SK-N-SH (cell line): ENCODE measurements at regions not wholly inside any gene's neighbourhood (a gene's known extent, or its start where the extent isn't known, plus 50 kb on each side); places are given as distances from the start of the nearest gene placed in this dataset.

Experiments used
- CTCF ChIA-PET: fragments of 300-600, 350-600 bp; formaldehyde crosslinking; extraction: SDS; loops from one replicate; lab custom pipeline; 2021; lab: Yijun Ruan, JAX
- POLR2A ChIA-PET: fragments of 350-600 bp; sonication (Branson Sonifier 250); formaldehyde crosslinking; extraction: SDS; loops from one replicate; lab custom pipeline; 2020; ENCODE audit warnings: antibody characterized with exemption, inconsistent platforms; lab: Yijun Ruan, JAX
- DNase-seq: peaks from one replicate; pipeline ENCODE4 v3.0.0; 2012
- H2AFZ ChIP-seq: fragments of 200-600 bp; sonication (generic); 2 replicates; pipeline ENCODE4 v1.8.1; 2016; ENCODE audit warnings: antibody characterized with exemption, mild to moderate bottlenecking, low read depth
- H3F3A ChIP-seq: fragments of 200-600 bp; sonication (generic); replicated peaks from 2 replicates; pipeline ENCODE3; 2016; ENCODE audit warnings: antibody characterized with exemption, mild to moderate bottlenecking; ENCODE audit not compliant: insufficient read depth
- H3K27ac ChIP-seq, 2 experiments: fragments of 200-500 bp in 1 of 2; fragments of 200-600 bp in 1 of 2; sonication (Bioruptor generic) in 1 of 2; sonication (generic), shearing (Covaris generic) in 1 of 2; 2 replicates each; pipeline versions ENCODE4 v1.5.1 to v1.6.1; 2014 to 2016; ENCODE audit warnings: low read depth in 2 of 2, inconsistent platforms in 1 of 2, low read length in 1 of 2, mild to moderate bottlenecking in 1 of 2, mixed read lengths in 1 of 2
- H3K27me3 ChIP-seq: fragments of 200-600 bp; sonication (generic), shearing (Covaris generic); 2 replicates; pipeline ENCODE4 v1.6.1; 2016; ENCODE audit warnings: mixed run types; ENCODE audit not compliant: insufficient read depth
- H3K36me3 ChIP-seq, 2 experiments: fragments of 200-500 bp in 1 of 2; fragments of 200-600 bp in 1 of 2; sonication (Bioruptor generic) in 1 of 2; sonication (generic) in 1 of 2; replicated peaks in 1 of 2; 2 replicates each; pipeline versions ENCODE3 to v1.5.1; 2014 to 2016; ENCODE audit warnings: low read length in 1 of 2, mild to moderate bottlenecking in 1 of 2; ENCODE audit not compliant: insufficient read depth in 2 of 2, control insufficient read depth in 1 of 2
- H3K4me1 ChIP-seq, 2 experiments: fragments of 200-500 bp in 1 of 2; fragments of 200-600 bp in 1 of 2; sonication (Bioruptor generic) in 1 of 2; sonication (generic), shearing (Covaris generic) in 1 of 2; 2 replicates each; pipeline versions ENCODE4 v1.5.1 to v1.6.1; 2014 to 2016; ENCODE audit warnings: low read depth in 1 of 2, low read length in 1 of 2, mixed run types in 1 of 2; ENCODE audit not compliant: insufficient read depth in 2 of 2, control insufficient read depth in 1 of 2
- H3K4me2 ChIP-seq: fragments of 200-600 bp; sonication (generic), shearing (Covaris generic); 2 replicates; pipeline ENCODE4 v1.6.1; 2017; ENCODE audit warnings: mixed run types
- H3K4me3 ChIP-seq, 2 experiments: fragments of 200-500 bp in 1 of 2; fragments of 200-600 bp in 1 of 2; sonication (Bioruptor generic) in 1 of 2; sonication (generic), shearing (Covaris generic) in 1 of 2; 2 replicates each; pipeline versions ENCODE4 v1.5.1 to v1.8.1; 2014 to 2016; ENCODE audit warnings: low read depth in 2 of 2, inconsistent platforms in 1 of 2, low read length in 1 of 2, mild to moderate bottlenecking in 1 of 2, mixed read lengths in 1 of 2, moderate library complexity in 1 of 2
- H3K79me2 ChIP-seq: fragments of 200-600 bp; sonication (generic); 2 replicates; pipeline ENCODE4 v1.8.1; 2017; ENCODE audit warnings: mild to moderate bottlenecking; ENCODE audit not compliant: insufficient read depth
- H3K9ac ChIP-seq: fragments of 200-600 bp; sonication (generic); 2 replicates; pipeline ENCODE4 v1.6.1; 2017; ENCODE audit warnings: mixed run types
- H3K9me2 ChIP-seq: fragments of 200-600 bp; sonication (generic); 2 replicates; pipeline ENCODE4 v1.6.1; 2017; ENCODE audit warnings: mixed run types
- H3K9me3 ChIP-seq: fragments of 200-600 bp; sonication (generic); 2 replicates; pipeline ENCODE4 v1.6.1; 2017; ENCODE audit warnings: mixed run types, mild to moderate bottlenecking, moderate library complexity
- H4K20me1 ChIP-seq: fragments of 200-600 bp; sonication (generic); 2 replicates; pipeline ENCODE4 v1.6.1; 2017; ENCODE audit warnings: mild to moderate bottlenecking, mixed run types; ENCODE audit not compliant: insufficient read depth
- CHD2 ChIP-seq: fragments of 150-350 bp; IDR thresholded peaks from 2 replicates; pipeline ENCODE4 v1.6.1; 2018; ENCODE audit warnings: low read length; ENCODE audit not compliant: partially characterized antibody
- ELF1 ChIP-seq: IDR thresholded peaks from 2 replicates; pipeline ENCODE4 v1.4.0; 2012
- EZH2phosphoT487 ChIP-seq: fragments of 200-600 bp; sonication (generic); IDR thresholded peaks from 2 replicates; pipeline ENCODE4 v1.6.1; 2017; ENCODE audit warnings: low read depth, mixed run types, mild to moderate bottlenecking, antibody characterized with exemption, moderate library complexity, borderline replicate concordance
- FOSL2 ChIP-seq: IDR thresholded peaks from 2 replicates; pipeline ENCODE4 v1.4.0; 2012; ENCODE audit warnings: low read depth, mild to moderate bottlenecking, moderate library complexity, borderline replicate concordance
- GABPA ChIP-seq: IDR thresholded peaks from 2 replicates; pipeline ENCODE4 v1.4.0; 2012; ENCODE audit warnings: low read depth, mild to moderate bottlenecking
- GATA2 ChIP-seq: sonication (generic); formaldehyde crosslinking; IDR thresholded peaks from 2 replicates; pipeline ENCODE4 v1.5.0; 2020; ENCODE audit warnings: mild to moderate bottlenecking, missing genetic modification reagents
- JUND ChIP-seq: IDR thresholded peaks from 2 replicates; pipeline ENCODE4 v1.4.0; 2012
- MEF2A ChIP-seq: IDR thresholded peaks from 2 replicates; pipeline ENCODE4 v1.4.0; 2012; ENCODE audit warnings: low read depth, borderline replicate concordance
- NRF1 ChIP-seq: IDR thresholded peaks from 2 replicates; pipeline ENCODE4 v1.6.1; 2012; ENCODE audit warnings: low read depth, mild to moderate bottlenecking, low read length
- WGBS: methylation state at CpG from one replicate; pipeline ENCODE4 v1.1.6; 2017; ENCODE audit warnings: low lambda C conversion rate; 5-methylcytosine and 5-hydroxymethylcytosine counted together
- TF ChIP-seq, protein P1 (sequence below): IDR thresholded peaks from 2 replicates; pipeline ENCODE4 v1.4.0; 2012; ENCODE audit warnings: low read depth, borderline replicate concordance
- TF ChIP-seq, protein P2 (sequence below): IDR thresholded peaks from 2 replicates; pipeline ENCODE4 v1.4.0; 2012; ENCODE audit warnings: low read depth

DNA sequence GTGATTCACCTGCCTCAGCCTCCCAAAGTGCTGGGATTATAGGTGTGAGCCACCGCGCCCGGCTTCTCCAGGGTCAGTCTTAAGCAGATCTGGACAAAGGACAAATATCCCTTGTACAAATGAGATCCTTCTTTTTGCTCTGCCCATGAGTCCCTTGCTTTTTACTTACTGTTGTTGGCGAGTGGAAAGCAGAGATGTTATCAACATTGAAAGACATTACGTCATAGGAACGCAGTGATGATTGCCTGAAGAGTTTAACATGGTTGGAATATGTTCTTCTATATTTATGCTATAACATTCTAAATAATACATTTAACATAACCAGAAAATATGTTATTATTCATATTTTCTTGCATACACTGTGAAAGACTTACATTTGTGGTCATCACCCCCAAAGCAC, 644.3 kb upstream of the LRRN3 start:
- Histone ChIP-seq H2AFZ (no peak overlapping the region), H3K9ac (no peak overlapping the region), H3K4me3 (no peak overlapping the region), H3K27me3 (no peaks in the 10 kb centered on the region), H3K9me3 (no peaks in the 10 kb centered on the region), H3K79me2 (no peaks in the 10 kb centered on the region), H3K4me1 (peaks cover 0 to 5% of the 10 kb centered on the region in 2 experiments; a peak in 2 of 4 replicates), H3K27ac (no peak overlapping the region), H4K20me1 (no peaks in the 10 kb centered on the region), H3F3A (no peaks in the 10 kb centered on the region), H3K9me2 (no peaks in the 10 kb centered on the region), H3K4me2 (no peak overlapping the region), H3K36me3 (no peaks in the 10 kb centered on the region)
- DNase-seq, result no peak
- 76% methylated on average over 6 of the region's 6 CpGs for WGBS
- CTCF ChIA-PET, result no interaction called here
- POLR2A ChIA-PET, result no interaction called here
- TF ChIP-seq NRF1 (no peak), GABPA (no peak), EZH2phosphoT487 (no peak), ELF1 (no peak), GATA2 (no peak), CHD2 (no peak), FOSL2 (no peak)
- TF ChIP-seq, protein P1, sequence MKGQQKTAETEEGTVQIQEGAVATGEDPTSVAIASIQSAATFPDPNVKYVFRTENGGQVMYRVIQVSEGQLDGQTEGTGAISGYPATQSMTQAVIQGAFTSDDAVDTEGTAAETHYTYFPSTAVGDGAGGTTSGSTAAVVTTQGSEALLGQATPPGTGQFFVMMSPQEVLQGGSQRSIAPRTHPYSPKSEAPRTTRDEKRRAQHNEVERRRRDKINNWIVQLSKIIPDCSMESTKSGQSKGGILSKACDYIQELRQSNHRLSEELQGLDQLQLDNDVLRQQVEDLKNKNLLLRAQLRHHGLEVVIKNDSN, result no peak

DNA sequence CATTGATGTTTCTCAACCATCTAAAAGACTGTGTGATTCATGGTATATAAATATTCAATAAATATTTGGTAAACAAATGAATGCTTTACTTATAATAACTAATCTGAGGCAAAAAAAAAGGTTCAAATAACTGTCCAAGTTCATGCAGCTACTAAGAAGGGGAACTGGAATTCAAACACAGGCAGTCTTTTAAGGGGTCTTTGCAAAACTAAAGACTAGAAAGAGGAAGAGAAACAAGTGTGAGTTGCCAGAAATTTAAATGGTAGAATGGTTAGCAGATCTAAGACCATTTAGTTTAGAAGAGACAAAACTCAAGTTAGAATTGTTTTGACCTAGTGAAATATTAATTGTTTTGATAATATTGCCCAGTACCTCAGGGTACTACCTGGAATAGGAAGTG, 642.0 kb upstream of the LRRN3 start:
- Histone ChIP-seq H3K9ac (no peak overlapping the region), H3K4me1 (no peaks in the 10 kb centered on the region), H3K36me3 (no peaks in the 10 kb centered on the region), H3K27me3 (no peaks in the 10 kb centered on the region), H3K79me2 (no peaks in the 10 kb centered on the region), H3K27ac (no peak overlapping the region), H3K9me2 (no peaks in the 10 kb centered on the region), H3K9me3 (no peaks in the 10 kb centered on the region), H2AFZ (no peak overlapping the region), H3K4me3 (no peak overlapping the region), H4K20me1 (no peaks in the 10 kb centered on the region), H3K4me2 (no peak overlapping the region), H3F3A (no peaks in the 10 kb centered on the region)
- TF ChIP-seq, protein P1, result no peak
- TF ChIP-seq EZH2phosphoT487 (no peak), CHD2 (no peak)
- ChIA-PET CTCF (no interaction called here), POLR2A (no interaction called here)
- DNase-seq, result no peak

DNA sequence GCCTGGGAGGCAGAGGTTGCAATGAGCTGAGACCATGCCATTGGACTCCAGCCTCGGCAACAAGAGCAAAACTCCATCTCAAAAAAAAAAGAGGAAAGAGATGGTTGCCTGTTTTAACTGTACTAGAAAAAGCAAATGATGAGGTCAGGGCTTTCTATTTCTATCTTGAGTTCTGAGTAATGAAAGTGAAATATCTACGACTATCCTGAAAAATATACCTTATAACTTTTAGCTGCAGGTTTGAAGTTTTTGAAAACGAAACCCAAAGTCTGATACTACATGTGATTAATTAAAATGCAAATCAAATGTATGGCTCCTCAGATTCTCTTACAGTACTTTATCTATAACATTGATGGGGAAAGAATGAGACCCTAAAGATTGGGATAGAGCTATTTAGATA, 636.2 kb upstream of the LRRN3 start:
- Histone ChIP-seq H3K4me2 (no peak overlapping the region), H3K9me2 (no peaks in the 10 kb centered on the region), H4K20me1 (no peaks in the 10 kb centered on the region), H3K4me1 (no peaks in the 10 kb centered on the region), H3K79me2 (no peaks in the 10 kb centered on the region), H3K4me3 (no peak overlapping the region), H3K36me3 (no peaks in the 10 kb centered on the region), H3K9me3 (no peaks in the 10 kb centered on the region), H3K27me3 (no peaks in the 10 kb centered on the region), H3K27ac (no peak overlapping the region), H3K9ac (no peak overlapping the region), H3F3A (no peaks in the 10 kb centered on the region), H2AFZ (no peak overlapping the region)
- TF ChIP-seq JUND (no peak), MEF2A (no peak)
- TF ChIP-seq, protein P2, sequence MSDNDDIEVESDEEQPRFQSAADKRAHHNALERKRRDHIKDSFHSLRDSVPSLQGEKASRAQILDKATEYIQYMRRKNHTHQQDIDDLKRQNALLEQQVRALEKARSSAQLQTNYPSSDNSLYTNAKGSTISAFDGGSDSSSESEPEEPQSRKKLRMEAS, result no peak
- DNase-seq, result no peak
- 26% methylated on average over 3 of the region's 3 CpGs for WGBS
- ChIA-PET POLR2A (no interaction called here), CTCF (interaction anchor here (0.6 to 1.7 kb wide), 3 partner anchors 12 to 97 kb away, joined by 3 to 5 read pairs (median 3); no protein-coding TSS in a partner anchor)
